ENCODE measurements at regions not wholly inside any gene's neighbourhood (a gene's known extent, or its start where the extent isn't known, plus 50 kb on each side); places are given as distances from the start of the nearest gene placed in this dataset.

- Histone ChIP-seq H3K4me1 (no peaks in the 10 kb centered on the region), H3K36me3 (no peaks in the 10 kb centered on the region), H3K27me3 (no peaks in the 10 kb centered on the region), H3K9me3 (no peaks in the 10 kb centered on the region), H3K4me3 (no peak overlapping the region), H3K27ac (no peak overlapping the region)
- WGBS, 2 donors, result 88 to 94% methylated on average over 27 to 29 of the region's 29 CpGs
- TF ChIP-seq, protein P1, sequence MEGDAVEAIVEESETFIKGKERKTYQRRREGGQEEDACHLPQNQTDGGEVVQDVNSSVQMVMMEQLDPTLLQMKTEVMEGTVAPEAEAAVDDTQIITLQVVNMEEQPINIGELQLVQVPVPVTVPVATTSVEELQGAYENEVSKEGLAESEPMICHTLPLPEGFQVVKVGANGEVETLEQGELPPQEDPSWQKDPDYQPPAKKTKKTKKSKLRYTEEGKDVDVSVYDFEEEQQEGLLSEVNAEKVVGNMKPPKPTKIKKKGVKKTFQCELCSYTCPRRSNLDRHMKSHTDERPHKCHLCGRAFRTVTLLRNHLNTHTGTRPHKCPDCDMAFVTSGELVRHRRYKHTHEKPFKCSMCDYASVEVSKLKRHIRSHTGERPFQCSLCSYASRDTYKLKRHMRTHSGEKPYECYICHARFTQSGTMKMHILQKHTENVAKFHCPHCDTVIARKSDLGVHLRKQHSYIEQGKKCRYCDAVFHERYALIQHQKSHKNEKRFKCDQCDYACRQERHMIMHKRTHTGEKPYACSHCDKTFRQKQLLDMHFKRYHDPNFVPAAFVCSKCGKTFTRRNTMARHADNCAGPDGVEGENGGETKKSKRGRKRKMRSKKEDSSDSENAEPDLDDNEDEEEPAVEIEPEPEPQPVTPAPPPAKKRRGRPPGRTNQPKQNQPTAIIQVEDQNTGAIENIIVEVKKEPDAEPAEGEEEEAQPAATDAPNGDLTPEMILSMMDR (IDR thresholded peaks at IDR 0.05), result no peak
- FAIRE-seq, result no peak
- intact Hi-C loops (cut with DNase I), result no loop called here
- no peak for DNase-seq
- ATAC-seq, result no peak
Measured at GRCh38 chr9:129421371-129421770, 199.5 kb downstream of the C9orf50 start.

- Histone ChIP-seq H3K4me3 (no peak overlapping the region), H3K9me3 (no peaks in the 10 kb centered on the region), H3K4me1 (no peaks in the 10 kb centered on the region), H3K36me3 (no peaks in the 10 kb centered on the region), H3K27ac (no peak overlapping the region), H3K27me3 (no peaks in the 10 kb centered on the region)
- DNase-seq (peak in 1 of 6 donors; percentile 38), FAIRE-seq (no peak), ATAC-seq (no peak)
- WGBS, 2 donors, result 88 to 95% methylated on average over 8 to 10 of the region's 10 CpGs
- intact Hi-C loops (cut with DNase I), result no loop called here
- TF ChIP-seq, protein P1 (IDR thresholded peaks at IDR 0.05), result no peak
Measured at GRCh38 chr9:129420721-129421120, 200.2 kb downstream of the C9orf50 start.

- peaks cover 0 to 3% (median 0%) of the 10 kb centered on the region in 3 donors for H3K4me1 ChIP-seq
- TF ChIP-seq, protein P1 (IDR thresholded peaks at IDR 0.05), result no peak
- no peaks in the 10 kb centered on the region for H3K9me3 ChIP-seq
- 82 to 85% methylated on average over 7 of the region's 7 CpGs for WGBS, 2 donors
- intact Hi-C loops (cut with DNase I), result no loop called here
- peak in 1 of 6 donors; percentile 6 for DNase-seq
- no peaks in the 10 kb centered on the region for H3K36me3 ChIP-seq
- H3K27me3 ChIP-seq, result no peaks in the 10 kb centered on the region
- FAIRE-seq, result no peak
- H3K27ac ChIP-seq, result no peak overlapping the region
- no peak for ATAC-seq
- H3K4me3 ChIP-seq, result no peak overlapping the region
Measured at GRCh38 chr9:129419382-129419899, 201.5 kb downstream of the C9orf50 start.

GRCh38 chr9:129418451-129418850, 202.4 kb downstream of the C9orf50 start:
- TF ChIP-seq, protein P1 (IDR thresholded peaks at IDR 0.05), result no peak
- no peak for FAIRE-seq
- no peak overlapping the region for H3K27ac ChIP-seq
- peak in 1 of 6 donors; percentile 52 for DNase-seq
- no peak overlapping the region for H3K4me3 ChIP-seq
- no peaks in the 10 kb centered on the region for H3K36me3 ChIP-seq
- intact Hi-C loops (cut with DNase I), result no loop called here
- ATAC-seq, result no peak
- no peaks in the 10 kb centered on the region for H3K9me3 ChIP-seq
- peaks cover 0 to 9% (median 4%) of the 10 kb centered on the region in 3 donors for H3K4me1 ChIP-seq
- H3K27me3 ChIP-seq, result no peaks in the 10 kb centered on the region
- WGBS, 2 donors, result 77 to 85% methylated on average over 4 of the region's 4 CpGs

- Histone ChIP-seq H3K4me3 (no peak overlapping the region), H3K27ac (no peak overlapping the region), H3K27me3 (no peaks in the 10 kb centered on the region), H3K36me3 (no peaks in the 10 kb centered on the region), H3K4me1 (peaks cover 0 to 17% (median 9%) of the 10 kb centered on the region in 3 donors), H3K9me3 (no peaks in the 10 kb centered on the region)
- intact Hi-C loops (cut with DNase I), result no loop called here
- peak in 1 of 6 donors; percentile 35 for DNase-seq
- TF ChIP-seq, protein P1 (IDR thresholded peaks at IDR 0.05), result no peak
- no peak for FAIRE-seq
- no peak for ATAC-seq
- WGBS, 2 donors, result 58 to 65% methylated on average over 10 to 12 of the region's 12 CpGs
Measured at GRCh38 chr9:129416821-129417539, 203.9 kb downstream of the C9orf50 start.
